ENCODE measurements at regions not wholly inside any gene's neighbourhood (a gene's known extent, or its start where the extent isn't known, plus 50 kb on each side); places are given as distances from the start of the nearest gene placed in this dataset.

- Histone ChIP-seq H3K9me2 (ENCODE audit: insufficient read depth) (no peaks in the 10 kb centered on the region), H3K4me1 (ENCODE audit: control insufficient read depth in 1 of 2, insufficient read depth in 2 of 2, low read length in 2 of 2) (peaks cover 0 to 3% of the 10 kb centered on the region in 2 experiments; a peak in 2 of 4 replicates), H3K27me3 (ENCODE audit: insufficient read depth, low read length) (no peaks in the 10 kb centered on the region), H3K4me2 (ENCODE audit: low read length) (no peak overlapping the region), H3K36me3 (ENCODE audit: control insufficient read depth in 1 of 2, insufficient read depth in 2 of 2, low read length in 2 of 2) (no peaks in the 10 kb centered on the region), H3K9me3 (ENCODE audit: control insufficient read depth in 1 of 2, insufficient read depth in 1 of 2, low read depth in 1 of 2, low read length in 2 of 2) (no peaks in the 10 kb centered on the region), H3K27ac (ENCODE audit: low read depth, low read length) (no peak overlapping the region), H3K9ac (ENCODE audit: low read length) (no peak overlapping the region), H2AFZ (ENCODE audit: low read depth, low read length, poor library complexity, severe bottlenecking) (no peak overlapping the region), H4K20me1 (ENCODE audit: insufficient read depth) (no peaks in the 10 kb centered on the region), H3K79me2 (ENCODE audit: insufficient read depth, low read length) (no peaks in the 10 kb centered on the region), H3K4me3 (replicated peaks in 1 of 2; ENCODE audit: low read depth in 1 of 2, low read length in 2 of 2) (no peak overlapping the region)
- intact Hi-C loops (cut with micrococcal nuclease) = no loop called here
- ATAC-seq (no peak), DNase-seq (ENCODE audit: low read depth, low spot score) (no peak)
- ChIA-PET POLR2A (no interaction called here), RAD21 (ENCODE audit: low non-redundant PET in 1 of 2, low total read pairs in 2 of 2, uncharacterized antibody in 2 of 2, unreplicated experiment in 2 of 2) (no interaction called here), CTCF (no interaction called here)
- no TSS peak for BruUV-seq (replicated peaks)
- TF ChIP-seq EGR1 (IDR thresholded peaks at IDR 0.05; ENCODE audit: low read depth) (no peak), POLR2AphosphoS5 (IDR thresholded peaks at IDR 0.05; ENCODE audit: low read depth, low read length) (no peak), CEBPB (IDR thresholded peaks at IDR 0.05; ENCODE audit: low read depth) (no peak), ELF1 (IDR thresholded peaks at IDR 0.05; ENCODE audit: borderline replicate concordance, low read depth) (no peak), REST (IDR thresholded peaks at IDR 0.05; ENCODE audit: low read depth) (no peak), EZH2phosphoT487 (IDR thresholded peaks at IDR 0.05; ENCODE audit: borderline replicate concordance) (no peak), SP1 (IDR thresholded peaks at IDR 0.05; ENCODE audit: low read depth) (no peak), SIN3A (IDR thresholded peaks at IDR 0.05; ENCODE audit: low read depth) (no peak), POLR2A (IDR thresholded peaks at IDR 0.05; ENCODE audit: borderline replicate concordance, extremely low read depth, insufficient read depth, insufficient read length) (no peak), SRF (IDR thresholded peaks at IDR 0.05; ENCODE audit: low read depth) (no peak), FOSL1 (IDR thresholded peaks at IDR 0.05; ENCODE audit: low read depth) (no peak), ZBTB33 (IDR thresholded peaks at IDR 0.05; ENCODE audit: extremely low read depth, insufficient replicate concordance, low read length) (no peak), MAX (IDR thresholded peaks at IDR 0.05) (no peak), ZNF274 (IDR thresholded peaks at IDR 0.05; ENCODE audit: low read depth, low read length) (no peak), RAD21 (IDR thresholded peaks at IDR 0.05; ENCODE audit: low read depth) (no peak)
These were observed 62.8 kb upstream of the GRIN2A start for GRCh38 chr16:10245002-10245401.
